ENCODE measurements at regions not wholly inside any gene's neighbourhood (a gene's known extent, or its start where the extent isn't known, plus 50 kb on each side); places are given as distances from the start of the nearest gene placed in this dataset.

DNA sequence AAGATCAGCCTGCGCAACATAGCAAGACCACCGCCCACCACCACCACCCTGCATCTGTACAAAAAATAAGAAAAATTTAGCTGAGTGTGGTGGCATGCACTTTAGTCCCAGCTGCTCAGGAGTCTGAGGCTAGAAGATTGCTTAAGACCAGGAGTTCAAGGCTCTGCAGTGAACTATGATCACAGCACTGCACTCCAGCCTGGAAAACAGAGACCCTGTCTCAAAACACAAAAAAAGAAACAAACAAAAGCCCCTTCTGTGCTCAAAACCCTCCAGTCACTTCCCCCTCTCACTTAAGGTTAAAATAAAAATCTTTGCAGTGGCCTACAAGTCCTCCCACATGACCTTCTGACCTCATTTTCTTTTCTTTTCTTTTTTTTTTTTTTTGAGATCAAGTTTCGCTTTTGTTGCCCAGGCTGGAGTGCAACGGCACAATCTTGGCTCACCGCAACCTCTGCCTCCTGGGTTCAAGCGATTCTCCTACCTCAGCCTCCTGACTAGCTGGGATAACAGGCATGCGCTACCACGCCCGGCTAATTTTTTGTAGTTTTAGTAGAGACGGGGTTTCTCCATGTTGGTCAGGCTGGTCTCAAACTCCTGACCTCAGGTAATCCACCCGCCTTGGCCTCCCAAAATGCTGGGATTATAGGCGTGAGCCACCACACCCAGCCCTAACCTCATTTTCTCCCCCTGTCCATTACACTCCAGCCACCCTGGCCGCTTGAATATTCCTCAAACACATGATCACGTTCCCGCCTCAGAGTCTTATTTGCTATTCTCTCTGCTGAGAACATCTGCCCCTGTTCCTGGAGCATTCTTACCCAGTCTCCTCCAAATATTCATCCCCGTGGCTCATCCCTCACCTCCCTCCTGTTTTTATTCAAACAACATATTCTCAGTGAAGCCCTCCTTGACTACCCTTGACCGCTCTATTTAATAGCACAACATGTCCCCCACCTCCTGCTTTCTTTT, 126.6 kb upstream of the MED13 start:
- TF ChIP-seq EZH2 (IDR thresholded peaks at IDR 0.05) (no peak), POLR2AphosphoS5 (IDR thresholded peaks at IDR 0.05; ENCODE audit: borderline replicate concordance, low read depth, low read length) (no peak), FOXP2 (optimal IDR thresholded peaks at IDR 0.05; ENCODE audit: control extremely low read depth, extremely low read length, insufficient read depth) (no peak)

All from SK-N-MC (cell line).